ENCODE measurements at regions not wholly inside any gene's neighbourhood (a gene's known extent, or its start where the extent isn't known, plus 50 kb on each side); places are given as distances from the start of the nearest gene placed in this dataset.

DNA sequence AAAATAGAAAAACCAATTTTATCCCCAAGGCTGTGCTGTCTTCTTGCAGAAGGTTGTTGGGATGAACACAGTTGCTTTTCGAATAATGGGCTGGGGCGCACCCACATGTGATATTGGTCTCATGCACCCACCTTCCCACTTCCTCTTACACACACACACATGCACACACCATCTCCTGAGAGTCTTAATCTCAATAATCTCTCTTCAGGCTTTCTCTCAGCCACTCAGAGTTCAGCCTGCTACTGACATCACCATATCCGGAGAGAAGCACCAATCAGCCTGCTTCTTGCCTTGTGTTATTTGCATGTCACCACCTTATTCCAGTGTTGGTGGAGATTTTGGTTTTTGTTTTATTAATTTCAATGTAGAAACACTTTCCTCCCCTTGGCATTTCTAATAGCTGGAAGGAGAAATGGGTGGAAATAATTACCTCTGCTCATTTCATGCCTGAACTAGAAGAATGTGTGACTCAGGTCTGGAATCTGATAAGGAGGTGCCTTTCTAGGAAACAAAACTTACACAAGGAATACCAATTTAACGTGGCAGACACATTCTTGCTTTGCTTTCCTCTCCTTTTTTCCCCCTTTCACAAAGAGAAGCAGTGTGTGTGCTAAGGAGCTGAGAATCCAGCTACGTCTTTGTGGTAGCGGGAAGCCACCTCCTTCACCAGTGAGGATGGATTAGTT is 400.2 kb downstream of the MID1IP1 start:
- DNase-seq (ENCODE audit: extremely low spot score, insufficient read length, low read depth) = no peak

DNA sequence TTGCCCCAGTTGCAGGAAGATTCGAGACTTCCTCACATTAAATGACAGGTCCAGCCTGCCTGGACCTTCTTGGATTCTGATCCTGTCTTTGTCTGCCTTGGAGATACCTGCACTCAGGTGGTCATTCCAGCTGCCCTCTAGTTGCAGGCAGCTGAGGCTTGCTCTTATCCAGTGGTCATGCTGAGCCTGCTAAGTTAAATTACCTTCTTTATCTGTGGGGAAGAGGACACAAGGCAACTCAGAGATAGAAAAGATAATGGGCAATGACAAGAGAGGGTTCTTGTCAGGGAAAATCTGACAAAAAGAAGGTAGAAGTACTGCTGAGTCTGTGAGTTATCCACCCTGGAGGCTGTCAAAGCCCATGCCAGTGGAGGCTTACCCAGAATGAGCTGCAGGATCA is 401.4 kb downstream of the MID1IP1 start:
- DNase-seq (ENCODE audit: extremely low spot score, insufficient read length, low read depth) (no peak), FAIRE-seq (no peak)

More for the DNA sequence above, 400.2 kb downstream of the MID1IP1 start:
- FAIRE-seq = peak; percentile 68

DNA sequence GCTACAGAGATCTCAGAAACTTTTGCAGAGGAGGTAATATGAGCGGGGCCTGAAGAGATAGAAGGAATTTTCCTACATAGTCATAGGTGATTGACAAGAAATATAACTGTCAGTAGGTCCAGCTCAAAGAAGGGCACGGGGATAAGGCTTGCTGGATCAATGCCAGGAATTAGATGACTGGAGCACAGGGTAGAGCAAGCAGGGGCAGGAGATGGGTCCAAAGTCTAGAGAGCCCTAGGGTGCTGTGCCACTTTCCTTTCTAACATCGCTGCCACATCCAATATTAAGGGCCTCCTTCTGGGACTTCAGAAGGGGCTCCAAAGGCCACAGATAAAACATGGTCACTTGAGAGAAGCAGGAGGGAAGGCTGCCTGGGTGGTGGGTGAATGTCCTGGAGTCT is 402.2 kb downstream of the MID1IP1 start:
- DNase-seq (ENCODE audit: extremely low spot score, insufficient read length, low read depth) (no peak), FAIRE-seq (no peak)

DNA sequence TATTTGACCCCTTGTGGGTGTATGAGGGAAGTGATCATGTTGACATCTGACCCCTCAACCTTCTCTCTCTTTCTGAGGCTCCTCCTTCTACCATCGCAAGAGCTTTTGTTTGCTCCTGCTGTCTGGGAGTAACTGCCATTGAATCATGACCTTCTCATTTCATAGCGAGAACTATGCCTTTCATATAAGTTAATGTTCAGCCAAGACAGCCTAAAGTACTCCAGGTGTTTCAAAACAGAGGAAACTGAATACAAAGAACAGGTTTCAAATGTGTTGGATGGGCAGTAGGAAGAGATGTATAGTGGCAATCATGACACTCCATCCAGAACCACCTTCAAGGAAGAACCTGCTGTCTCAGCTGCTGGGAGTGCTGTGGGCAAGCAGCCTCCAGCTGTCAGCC is 403.1 kb downstream of the MID1IP1 start:
- DNase-seq (ENCODE audit: extremely low spot score, insufficient read length, low read depth) (no peak), FAIRE-seq (peak; percentile 50)

DNA sequence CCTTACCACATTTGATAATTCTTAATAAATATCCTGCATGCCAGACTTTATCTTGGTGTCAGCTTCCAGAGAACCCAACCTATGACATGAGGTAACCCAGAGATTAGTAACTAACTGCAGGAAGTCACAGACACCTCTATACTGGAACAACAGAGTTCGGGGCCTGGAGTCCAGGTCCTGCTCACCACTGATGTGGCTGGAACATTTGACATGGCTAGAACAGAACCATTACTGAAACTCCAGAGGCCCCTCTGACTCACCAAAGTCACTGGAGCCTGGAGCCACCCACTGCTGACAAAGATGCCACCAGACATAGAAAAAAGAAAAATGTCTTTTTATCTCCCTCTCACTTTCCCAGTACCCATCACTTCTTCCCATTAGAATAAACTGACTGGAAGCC is 403.7 kb downstream of the MID1IP1 start:
- DNase-seq (ENCODE audit: extremely low spot score, insufficient read length, low read depth) (no peak), FAIRE-seq (peak; percentile 65)

DNA sequence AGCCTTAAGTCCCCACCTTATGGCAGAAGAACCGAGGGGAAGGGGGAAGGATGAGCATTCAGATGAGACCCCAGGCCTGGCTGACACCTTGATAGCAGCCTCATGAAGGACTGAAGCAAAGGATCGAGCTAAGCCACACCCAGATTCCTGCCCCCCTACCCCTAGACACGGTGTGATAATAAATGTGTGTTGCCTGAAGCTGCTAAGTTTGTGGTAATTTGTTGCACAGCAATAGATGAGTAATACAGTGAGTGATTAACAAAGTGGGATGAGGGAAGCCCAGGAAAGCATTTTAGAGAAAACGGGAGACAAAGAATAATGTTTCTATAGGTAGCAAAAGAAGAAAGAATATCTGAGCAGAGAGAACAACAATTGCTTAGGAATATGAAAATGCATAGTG is 404.2 kb downstream of the MID1IP1 start:
- DNase-seq (ENCODE audit: extremely low spot score, insufficient read length, low read depth) (no peak), FAIRE-seq (peak; percentile 67)

DNA sequence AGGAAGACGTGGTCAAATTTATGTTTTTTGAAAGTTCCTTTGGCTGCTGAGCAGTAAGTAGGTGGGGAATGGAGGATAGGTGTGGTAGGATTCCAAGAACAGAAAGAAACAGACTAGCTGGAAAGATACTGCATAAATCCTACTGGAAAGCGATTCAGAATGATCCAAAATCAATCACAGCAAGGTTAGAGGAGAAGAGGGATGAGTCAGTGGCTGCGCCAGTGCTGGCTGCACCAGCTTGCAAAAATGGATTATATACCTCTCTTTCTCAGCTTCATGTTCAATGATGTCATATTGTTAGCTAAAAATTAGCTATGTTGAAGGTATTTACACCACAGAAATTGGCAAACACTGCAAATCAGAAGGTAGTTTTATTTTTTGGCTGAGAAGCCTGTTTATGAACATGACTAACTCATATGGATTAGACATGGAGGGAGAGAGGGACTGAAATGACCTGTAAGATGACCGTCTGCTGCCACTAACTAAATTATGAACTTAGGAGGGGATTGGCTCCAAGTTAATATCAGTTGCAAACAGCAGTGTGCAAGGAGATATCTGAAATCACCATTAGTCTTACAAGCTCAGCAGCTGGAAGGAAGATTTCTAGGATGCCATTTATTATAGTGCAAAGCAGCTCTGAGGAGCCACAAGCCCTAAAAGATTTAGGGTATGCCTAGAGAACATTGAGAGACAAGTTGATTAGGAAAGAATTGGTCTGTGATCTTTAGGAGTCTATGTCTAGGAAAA is 405.3 kb downstream of the MID1IP1 start:
- FAIRE-seq = no peak
- no peak for DNase-seq (ENCODE audit: extremely low spot score, insufficient read length, low read depth)

DNA sequence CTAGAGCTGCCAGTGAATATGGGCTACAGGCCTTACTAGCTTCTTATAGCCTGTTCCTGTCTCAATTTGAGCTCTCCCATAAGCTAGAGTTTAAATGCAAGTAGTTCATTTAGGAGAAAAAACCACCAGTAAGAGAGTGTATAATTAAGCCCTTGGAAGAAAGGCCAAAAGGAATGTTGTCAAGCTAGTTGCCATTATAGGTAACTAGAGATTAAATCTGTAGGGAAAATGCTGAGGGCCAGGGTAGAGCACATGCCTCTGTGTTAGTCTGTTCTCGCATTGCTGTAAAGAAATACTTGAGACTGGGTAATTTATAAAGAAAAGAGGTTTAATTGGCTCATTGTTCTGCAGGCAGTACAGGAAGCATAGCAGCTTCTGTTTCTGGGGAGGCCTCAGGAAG is 410.2 kb downstream of the MID1IP1 start:
- no peak for DNase-seq (ENCODE audit: extremely low spot score, insufficient read length, low read depth)
- no peak for FAIRE-seq

DNA sequence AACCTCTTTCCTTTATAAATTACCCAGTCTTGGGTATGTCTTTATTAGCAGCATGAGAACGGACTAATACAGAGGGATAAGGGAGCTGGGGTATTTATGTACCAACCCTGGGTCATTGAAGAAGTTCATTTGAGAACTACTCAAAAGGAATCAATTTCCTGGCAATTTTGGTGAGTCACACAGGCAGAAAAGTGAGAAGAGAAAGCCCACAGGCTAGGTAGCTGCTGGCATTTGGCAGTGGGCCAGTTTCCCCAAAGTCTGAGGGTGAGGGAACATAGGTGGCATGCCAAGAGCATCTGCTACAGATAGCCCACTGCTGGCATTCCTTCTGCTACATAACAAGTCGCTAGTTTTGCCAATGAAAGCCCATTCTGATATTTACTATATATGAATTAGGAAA is 411.2 kb downstream of the MID1IP1 start:
- no peak for DNase-seq (ENCODE audit: extremely low spot score, insufficient read length, low read depth)
- no peak for FAIRE-seq

DNA sequence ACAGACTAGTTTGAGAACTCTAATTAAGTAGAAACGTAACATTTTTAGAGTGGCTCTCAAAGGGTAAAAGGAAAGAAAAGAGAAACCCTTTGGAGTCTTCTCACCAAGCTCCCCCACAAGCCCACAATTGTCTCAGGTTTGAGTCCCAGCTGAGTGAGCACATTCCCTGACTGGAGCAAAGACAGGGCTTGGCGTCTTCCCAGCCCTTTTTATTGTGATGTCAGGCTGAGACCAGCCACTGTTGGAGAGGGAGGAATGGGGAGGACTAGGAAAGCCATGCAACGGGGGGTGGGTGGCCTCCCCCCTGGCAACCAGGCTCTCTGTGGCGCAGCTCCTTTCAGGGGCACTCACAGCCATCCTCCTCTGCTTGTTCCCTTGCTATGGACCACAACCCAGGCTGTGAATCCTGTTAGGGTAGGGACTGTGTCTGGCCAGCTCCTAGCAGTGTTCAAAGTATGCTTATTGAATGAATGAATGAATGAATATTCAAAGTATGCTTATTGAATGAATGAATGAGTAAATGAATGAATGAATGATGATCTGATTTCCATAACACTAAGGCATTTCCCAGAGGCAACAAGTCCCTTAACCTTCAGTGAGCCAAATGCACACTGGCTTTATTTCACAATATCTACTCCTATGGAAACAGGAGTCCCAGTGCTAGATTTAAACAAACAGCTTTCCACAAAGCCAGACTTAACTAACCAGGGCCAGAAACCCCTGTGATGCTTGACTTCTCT is 413.3 kb downstream of the MID1IP1 start:
- FAIRE-seq (no peak), DNase-seq (ENCODE audit: extremely low spot score, insufficient read length, low read depth) (no peak)

DNA sequence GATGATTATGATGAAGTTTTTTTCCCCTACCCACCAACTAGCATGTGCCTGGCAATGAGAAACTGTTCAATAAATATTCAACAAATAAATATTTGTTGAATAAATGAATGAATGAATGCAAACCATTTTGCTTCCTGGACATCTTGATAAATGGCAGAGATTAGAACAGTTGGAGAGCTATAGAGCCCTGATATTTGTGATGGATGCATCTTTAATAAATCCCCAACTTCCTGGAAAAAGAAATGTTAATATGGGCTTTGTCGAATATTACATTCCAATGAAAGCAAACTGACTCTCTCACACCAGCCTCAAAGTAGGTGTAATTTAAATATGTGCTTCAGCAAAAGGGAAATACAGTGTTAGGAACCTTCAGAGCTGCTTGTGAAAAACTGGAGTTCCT is 419.7 kb downstream of the MID1IP1 start:
- no peak for DNase-seq (ENCODE audit: extremely low spot score, insufficient read length, low read depth)
- FAIRE-seq = no peak

DNA sequence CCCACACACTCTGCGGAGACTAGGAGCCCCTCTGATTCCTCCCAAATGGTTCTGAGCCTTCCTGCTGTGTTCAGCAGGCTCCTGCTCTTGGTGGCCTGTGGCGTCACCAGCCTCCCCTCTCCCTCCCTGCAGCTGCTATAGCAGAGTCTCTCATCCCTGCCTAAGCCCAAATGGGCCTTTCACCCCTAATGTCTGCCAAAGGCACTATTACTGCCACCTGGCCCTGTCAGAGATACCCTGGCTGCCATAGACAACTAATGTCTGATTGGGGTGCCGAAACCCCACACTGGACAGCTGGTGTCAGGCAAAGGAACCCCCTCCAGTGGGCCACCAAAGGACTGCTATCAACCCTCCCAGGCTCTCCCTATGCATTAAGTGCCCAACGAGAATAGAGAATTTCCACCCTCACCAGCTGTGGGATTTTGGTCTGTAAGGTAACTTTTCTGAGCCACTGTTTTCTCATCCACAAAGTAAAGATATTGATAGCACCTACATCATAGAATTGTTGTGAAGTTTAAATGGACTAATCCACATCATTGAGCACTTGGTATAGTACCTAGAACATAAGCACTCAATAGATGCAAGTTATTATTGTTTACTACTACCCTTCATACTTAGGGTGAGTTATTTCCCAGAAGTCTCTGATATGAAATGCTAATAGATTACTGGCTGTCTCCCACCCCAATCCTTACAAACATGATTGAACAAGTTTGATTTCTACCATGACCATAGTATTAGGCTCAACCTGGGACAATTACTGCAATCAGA is 421.3 kb downstream of the MID1IP1 start:
- DNase-seq (ENCODE audit: extremely low spot score, insufficient read length, low read depth) = no peak
- FAIRE-seq = no peak

DNA sequence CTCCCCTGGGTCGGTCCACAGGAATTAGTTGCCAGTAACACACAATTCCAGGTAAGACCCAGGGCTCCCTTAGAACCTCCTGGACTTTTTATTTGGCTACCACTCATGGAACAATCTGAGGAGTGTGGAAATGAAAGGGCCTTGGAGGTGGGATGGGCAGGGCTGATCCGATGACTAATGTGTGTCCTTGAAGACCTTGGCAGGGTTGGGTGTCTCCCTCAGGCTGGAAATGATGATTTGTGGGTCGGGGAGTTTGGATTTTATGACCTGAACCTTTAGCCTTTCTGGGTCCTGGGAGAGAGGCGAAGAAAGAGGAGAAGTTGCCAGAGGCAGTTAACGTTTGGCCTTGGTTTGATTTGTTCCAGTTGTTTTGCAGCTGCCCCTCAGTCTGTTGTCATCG is 425.0 kb downstream of the MID1IP1 start:
- DNase-seq (ENCODE audit: extremely low spot score, insufficient read length, low read depth) (no peak), FAIRE-seq (no peak)

DNA sequence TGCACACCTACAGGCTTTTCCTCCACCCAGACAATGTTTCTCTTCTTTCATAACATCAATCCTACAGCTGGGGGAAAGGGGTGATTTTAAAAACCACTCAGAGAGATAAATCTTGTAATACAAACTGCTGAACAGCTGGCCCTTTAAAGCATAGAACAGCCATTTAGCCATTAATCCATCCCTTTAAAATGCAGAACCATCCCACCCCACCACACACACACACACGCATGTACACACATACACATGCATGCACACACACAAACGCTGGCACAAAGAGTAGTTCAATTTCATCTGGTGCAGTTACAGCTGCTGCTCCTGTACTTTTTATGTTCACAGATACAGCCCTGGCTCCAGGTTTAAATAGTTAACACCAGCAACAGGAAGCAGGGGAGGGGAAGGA is 426.1 kb downstream of the MID1IP1 start:
- FAIRE-seq = peak; percentile 21

DNA sequence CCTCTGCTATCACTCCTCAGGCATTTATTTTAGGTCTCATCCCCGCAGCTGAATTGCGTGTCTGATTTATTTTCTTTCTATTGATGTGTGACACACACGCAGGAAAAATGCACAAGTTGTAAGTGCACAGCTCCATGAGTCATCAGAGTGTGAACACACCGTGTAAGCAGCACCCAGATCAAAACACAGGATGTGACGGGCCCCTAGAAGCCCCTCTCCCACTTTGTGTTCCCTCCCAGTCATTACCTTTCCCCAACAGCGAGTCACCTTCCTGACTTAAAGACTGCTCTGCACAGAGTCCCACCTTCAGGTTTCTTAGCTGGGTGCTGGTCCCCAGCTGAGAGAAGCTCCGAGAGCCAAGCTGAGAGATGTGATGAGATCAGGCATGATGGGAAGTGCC is 436.7 kb downstream of the MID1IP1 start:
- no peak for DNase-seq (ENCODE audit: extremely low spot score, insufficient read length, low read depth)
- no peak for FAIRE-seq

More for the DNA sequence above, 426.1 kb downstream of the MID1IP1 start:
- no peak for DNase-seq (ENCODE audit: extremely low spot score, insufficient read length, low read depth)

DNA sequence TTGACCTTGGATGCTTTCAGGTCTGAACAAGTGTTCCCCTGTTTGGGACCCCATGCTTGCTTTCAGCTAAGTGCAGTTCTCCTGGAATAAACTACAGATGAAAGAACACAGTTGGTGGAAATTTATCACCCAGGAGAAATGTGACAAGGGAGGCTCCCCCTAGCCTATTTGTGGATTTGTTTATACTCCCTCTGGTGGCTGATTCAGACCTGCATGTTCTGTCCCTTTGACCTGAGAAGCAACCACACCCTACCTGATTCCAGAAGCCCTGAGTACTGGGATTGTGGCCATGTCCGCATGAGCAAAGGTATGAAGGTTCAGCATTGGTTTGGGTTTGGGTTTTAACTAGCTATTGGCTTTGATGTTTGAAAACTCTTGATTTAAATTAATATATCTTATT is 440.9 kb downstream of the MID1IP1 start:
- DNase-seq (ENCODE audit: extremely low spot score, insufficient read length, low read depth) (peak; percentile 1), FAIRE-seq (peak; percentile 78)

DNA sequence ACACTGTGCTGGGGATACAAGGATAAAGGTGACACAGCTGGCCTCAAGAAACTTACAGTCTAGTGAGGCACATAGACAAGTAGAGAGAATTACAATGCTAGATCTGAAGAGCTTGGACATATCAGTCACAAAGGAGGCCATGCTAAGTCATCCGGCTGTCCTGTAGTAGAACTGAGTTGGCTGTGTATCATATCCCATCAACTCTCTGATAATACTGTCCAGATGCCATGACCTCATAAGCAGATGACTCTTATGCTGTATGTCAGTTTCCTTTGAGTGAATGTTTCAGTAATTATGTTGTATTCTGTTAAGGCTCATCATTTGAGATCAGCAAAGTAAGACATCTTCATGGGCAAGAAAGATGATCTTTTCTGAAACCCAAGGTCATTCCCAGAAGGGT is 442.9 kb downstream of the MID1IP1 start:
- FAIRE-seq (peak; percentile 48), DNase-seq (ENCODE audit: extremely low spot score, insufficient read length, low read depth) (no peak)

DNA sequence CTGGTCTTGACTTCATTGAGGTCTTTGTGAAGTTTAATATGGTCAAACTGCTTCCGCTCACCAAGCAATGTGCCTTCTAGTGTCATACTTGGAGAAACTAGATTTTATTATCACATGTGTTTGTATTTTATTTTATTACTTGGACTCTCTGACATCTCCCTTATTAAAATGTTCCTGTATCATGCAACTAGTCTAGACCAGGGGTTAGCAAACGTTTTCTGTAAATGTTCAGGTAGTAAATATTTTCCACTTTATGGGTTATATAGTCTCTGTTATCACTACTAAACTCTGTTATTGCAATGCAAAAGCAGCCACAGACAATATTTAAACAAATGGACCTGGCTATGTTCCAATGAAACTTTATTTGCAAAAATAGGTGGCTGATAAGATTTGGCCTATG is 443.8 kb downstream of the MID1IP1 start:
- DNase-seq (ENCODE audit: extremely low spot score, insufficient read length, low read depth) (no peak), FAIRE-seq (no peak)

DNA sequence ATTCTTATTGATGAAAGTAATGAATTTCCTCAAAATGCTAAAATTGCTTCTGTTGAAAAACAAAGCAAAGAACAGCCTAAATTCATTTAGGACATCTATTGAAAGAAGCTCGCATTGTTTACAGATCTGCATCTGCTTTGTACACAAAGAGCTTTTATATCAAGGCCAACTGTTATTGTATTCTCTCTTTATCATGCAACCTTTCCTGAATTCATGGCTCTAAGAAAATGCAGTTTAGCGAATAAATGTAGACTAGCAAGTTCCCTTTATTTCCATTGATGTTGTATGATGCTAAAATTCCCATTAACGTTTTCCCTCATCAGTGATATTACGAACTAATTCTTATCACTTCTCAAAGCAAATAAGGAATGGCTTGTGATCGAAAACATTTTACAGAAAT is 446.3 kb downstream of the MID1IP1 start:
- FAIRE-seq (no peak), DNase-seq (ENCODE audit: extremely low spot score, insufficient read length, low read depth) (no peak)

DNA sequence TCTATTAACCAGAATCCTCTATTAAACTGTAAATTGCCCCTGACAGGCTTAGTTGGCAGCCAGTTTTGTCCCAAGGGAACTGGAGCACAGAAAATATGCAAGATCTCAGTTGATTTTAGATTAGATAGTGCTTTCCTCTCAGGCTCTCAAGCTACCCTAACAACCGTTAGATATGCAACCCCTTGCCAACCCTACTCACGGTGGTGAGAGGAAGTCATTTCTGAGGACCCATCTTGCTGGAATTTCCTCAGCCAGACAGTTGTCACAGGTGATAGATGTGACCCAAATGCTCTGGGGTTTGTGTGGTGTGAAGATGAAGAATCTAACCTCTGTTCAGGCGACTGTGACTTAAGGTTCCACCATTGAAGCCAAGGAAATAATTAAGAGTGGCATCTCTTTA is 447.1 kb downstream of the MID1IP1 start:
- no peak for DNase-seq (ENCODE audit: extremely low spot score, insufficient read length, low read depth)
- FAIRE-seq = no peak
